OCI-LY7 (cell line): ENCODE measurements at regions not wholly inside any gene's neighbourhood (a gene's known extent, or its start where the extent isn't known, plus 50 kb on each side); places are given as distances from the start of the nearest gene placed in this dataset.

ENCODE experiments used
- BruUV-seq: library from RNA; stranded (reverse); fragments of 400-500 nt; replicated peaks from 2 replicates; lab custom pipeline; 2021; lab: Mats Ljungman, UMichigan
- CTCF ChIA-PET: fragments of 300-600 bp; sonication (Branson Sonifier 250); formaldehyde crosslinking; loops from one replicate; lab custom pipeline; 2022; ENCODE audit warnings: antibody characterized with exemption; ENCODE audit not compliant: unreplicated experiment; lab: Charles Lee
- POLR2A ChIA-PET: fragments of 300-600 bp; sonication (Branson Sonifier 250); formaldehyde crosslinking; loops from one replicate; lab custom pipeline; 2022; ENCODE audit warnings: antibody characterized with exemption; lab: Charles Lee
- DNase-seq: peaks from one replicate; pipeline ENCODE4 v3.0.0-alpha.2; 2015; ENCODE audit warnings: low spot score
- H2AFZ ChIP-seq: fragments of 200-600 bp; sonication (generic), shearing (Covaris generic); 2 replicates; pipeline ENCODE4 v1.6.1; 2014; ENCODE audit warnings: mild to moderate bottlenecking, antibody characterized with exemption, low read length, moderate library complexity
- H3K27ac ChIP-seq: fragments of 200-600 bp; sonication (generic); 2 replicates; pipeline ENCODE4 v1.5.1; 2014; ENCODE audit warnings: mixed run types, low read depth, mild to moderate bottlenecking, moderate library complexity, low read length, inconsistent platforms; ENCODE audit not compliant: poor library complexity, severe bottlenecking
- H3K36me3 ChIP-seq: fragments of 200-600 bp; sonication (generic); 2 replicates; pipeline ENCODE4 v1.6.1; 2014; ENCODE audit warnings: mild to moderate bottlenecking, antibody characterized with exemption, low read length, moderate library complexity, mixed read lengths; ENCODE audit not compliant: insufficient read depth
- H3K4me1 ChIP-seq: fragments of 200-600 bp; sonication (generic); 2 replicates; pipeline ENCODE4 v1.5.1; 2014; ENCODE audit warnings: mild to moderate bottlenecking, low read length; ENCODE audit not compliant: insufficient read depth, poor library complexity, severe bottlenecking
- H3K4me2 ChIP-seq: fragments of 200-600 bp; sonication (generic); 2 replicates; pipeline ENCODE4 v1.6.1; 2014; ENCODE audit warnings: mild to moderate bottlenecking, low read length
- H3K4me3 ChIP-seq: fragments of 200-600 bp; sonication (generic); 2 replicates; pipeline ENCODE4 v1.5.1; 2014; ENCODE audit warnings: mild to moderate bottlenecking, low read depth, low read length; ENCODE audit not compliant: poor library complexity, severe bottlenecking
- H3K79me2 ChIP-seq: fragments of 200-600 bp; sonication (generic); 2 replicates; pipeline ENCODE4 v1.6.1; 2016; ENCODE audit warnings: low read depth, mild to moderate bottlenecking, low read length, moderate library complexity, mixed read lengths; ENCODE audit not compliant: insufficient read depth
- H3K9me2 ChIP-seq: fragments of 200-600 bp; sonication (generic); 2 replicates; pipeline ENCODE4 v1.6.1; 2016; ENCODE audit warnings: mild to moderate bottlenecking, low read length, mixed read lengths; ENCODE audit not compliant: insufficient read depth
- H3K9me3 ChIP-seq: fragments of 200-600 bp; sonication (generic); 2 replicates; pipeline ENCODE4 v1.6.1; 2014; ENCODE audit warnings: mild to moderate bottlenecking, mixed run types, low read length, mixed read lengths
- H4K20me1 ChIP-seq: fragments of 200-600 bp; sonication (generic); 2 replicates; pipeline ENCODE4 v1.6.1; 2014; ENCODE audit warnings: mild to moderate bottlenecking, antibody characterized with exemption, low read length, moderate library complexity, mixed read lengths; ENCODE audit not compliant: insufficient read depth
- CTCF ChIP-seq: fragments of 200-600 bp; sonication (generic); conservative IDR thresholded peaks from 2 replicates; pipeline ENCODE4 v1.5.1; 2014; ENCODE audit warnings: mild to moderate bottlenecking, antibody characterized with exemption, low read length, moderate library complexity, mixed read lengths
- EZH2phosphoT487 ChIP-seq: fragments of 200-600 bp; sonication (generic); IDR thresholded peaks from 2 replicates; pipeline ENCODE4 v1.6.1; 2018; ENCODE audit warnings: low read depth, borderline replicate concordance, mild to moderate bottlenecking, mixed run types, antibody characterized with exemption, low read length, moderate library complexity, mixed read lengths
- intact Hi-C: fragments of 100-400 bp; cut with micrococcal nuclease; formaldehyde crosslinking; loops from one replicate; pipeline ENCODE4 v1.10.0; 2022; ENCODE audit not compliant: unreplicated experiment

- ChIA-PET POLR2A (interaction anchor here (0.8 kb wide), 1 partner anchor 1748 kb away, joined by 3 read pairs; the partner anchor contains the start of gene ASPN), CTCF (no interaction called here)
- Histone ChIP-seq H3K36me3 (no peaks in the 10 kb centered on the region), H3K4me1 (no peaks in the 10 kb centered on the region), H3K4me3 (no peak overlapping the region), H3K79me2 (no peaks in the 10 kb centered on the region), H3K9me3 (no peaks in the 10 kb centered on the region; the same call in 1 of the 2 replicates), H2AFZ (no peak overlapping the region), H4K20me1 (no peaks in the 10 kb centered on the region), H3K9me2 (no peaks in the 10 kb centered on the region), H3K27ac (no peak overlapping the region), H3K4me2 (no peak overlapping the region)
- intact Hi-C loops, result no loop called here
- no peak for DNase-seq
- TF ChIP-seq CTCF, result no peak
- no peak for TF ChIP-seq EZH2phosphoT487
- no TSS peak for BruUV-seq
These were observed 67.0 kb upstream of the SYK start for GRCh38 chr9:90734631-90735030.

- BruUV-seq, result no TSS peak
- H4K20me1 ChIP-seq, result no peaks in the 10 kb centered on the region
- no peak for TF ChIP-seq CTCF
- no peak for TF ChIP-seq EZH2phosphoT487
- intact Hi-C loops, result no loop called here
- ChIA-PET POLR2A (no interaction called here), CTCF (no interaction called here)
- no peak overlapping the region for H3K4me2 ChIP-seq
- H3K9me2 ChIP-seq, result no peaks in the 10 kb centered on the region
- H3K79me2 ChIP-seq, result no peaks in the 10 kb centered on the region
- H2AFZ ChIP-seq, result no peak overlapping the region
- no peak for DNase-seq
- no peak overlapping the region for H3K27ac ChIP-seq
- H3K4me1 ChIP-seq, result no peaks in the 10 kb centered on the region
- no peaks in the 10 kb centered on the region for H3K36me3 ChIP-seq
- no peaks in the 10 kb centered on the region for H3K9me3 ChIP-seq
- no peak overlapping the region for H3K4me3 ChIP-seq
These were observed 72.3 kb upstream of the SYK start for GRCh38 chr9:90729351-90729750.

GRCh38 chr9:90727488-90727887, 74.1 kb upstream of the SYK start:
- Histone ChIP-seq H3K4me1 (no peaks in the 10 kb centered on the region), H3K4me2 (no peak overlapping the region), H3K9me3 (no peaks in the 10 kb centered on the region), H3K9me2 (no peaks in the 10 kb centered on the region), H4K20me1 (no peaks in the 10 kb centered on the region), H2AFZ (no peak overlapping the region), H3K79me2 (no peaks in the 10 kb centered on the region), H3K27ac (no peak overlapping the region), H3K36me3 (no peaks in the 10 kb centered on the region), H3K4me3 (no peak overlapping the region)
- POLR2A ChIA-PET, result no interaction called here
- intact Hi-C loops, result no loop called here
- no peak for TF ChIP-seq EZH2phosphoT487
- no peak for TF ChIP-seq CTCF
- no TSS peak for BruUV-seq
- DNase-seq, result no peak
- CTCF ChIA-PET, result no interaction called here
